Renal pelvis (tissue), 1 donor: ENCODE measurements at regions not wholly inside any gene's neighbourhood (a gene's known extent, or its start where the extent isn't known, plus 50 kb on each side); places are given as distances from the start of the nearest gene placed in this dataset.
"Not testable (repeated sequence)": the region's sequence is repeated elsewhere in the genome, so short reads cannot be mapped to it uniquely, and the experiment has no call there.

Experiments used
- DNase-seq: peaks from one replicate; pipeline ENCODE4 v3.0.0-alpha.2; 2013

- no peak for DNase-seq
Measured at GRCh38 chr13:53101883-53102282, 73.3 kb downstream of the OLFM4 start.

DNA sequence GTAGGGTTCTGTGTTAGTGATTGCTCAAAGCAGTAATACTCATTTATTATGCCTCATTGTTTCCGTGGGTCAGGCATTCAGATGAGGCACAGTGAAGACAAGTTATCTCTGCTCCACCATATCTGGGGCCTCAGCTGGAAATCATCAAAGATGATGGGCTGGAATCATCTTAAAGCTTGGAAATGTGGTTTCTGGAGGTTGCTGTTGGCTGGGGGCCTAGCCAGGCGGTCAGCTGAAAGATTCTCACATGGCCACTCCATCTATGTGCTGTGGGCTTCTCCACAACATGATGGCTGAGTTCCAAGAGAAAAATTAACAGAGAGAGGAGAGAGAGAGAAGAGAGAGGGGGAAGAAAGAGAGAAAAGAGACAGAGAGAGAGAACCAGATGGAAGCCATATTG, 75.5 kb downstream of the OLFM4 start:
- no peak for DNase-seq

DNA sequence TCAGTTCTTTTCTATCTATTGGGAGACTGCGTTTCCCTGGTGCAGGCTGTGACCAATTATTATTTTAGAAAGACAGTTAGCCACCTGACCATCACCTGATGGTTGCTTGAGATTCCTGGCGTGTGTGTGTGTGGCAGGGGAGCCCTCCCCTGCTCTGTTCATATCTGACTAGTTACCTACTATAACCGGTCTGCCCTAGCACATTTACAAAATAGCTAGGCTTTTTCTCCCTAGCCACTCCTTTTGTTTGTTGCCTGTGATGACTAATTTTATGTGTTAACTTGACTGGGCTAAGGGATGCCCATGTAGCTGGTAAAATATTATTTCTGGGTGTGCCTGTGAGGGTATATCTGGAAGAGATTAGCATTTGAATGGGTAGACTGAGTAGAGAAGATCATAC, 76.9 kb downstream of the OLFM4 start:
- no peak for DNase-seq

DNA sequence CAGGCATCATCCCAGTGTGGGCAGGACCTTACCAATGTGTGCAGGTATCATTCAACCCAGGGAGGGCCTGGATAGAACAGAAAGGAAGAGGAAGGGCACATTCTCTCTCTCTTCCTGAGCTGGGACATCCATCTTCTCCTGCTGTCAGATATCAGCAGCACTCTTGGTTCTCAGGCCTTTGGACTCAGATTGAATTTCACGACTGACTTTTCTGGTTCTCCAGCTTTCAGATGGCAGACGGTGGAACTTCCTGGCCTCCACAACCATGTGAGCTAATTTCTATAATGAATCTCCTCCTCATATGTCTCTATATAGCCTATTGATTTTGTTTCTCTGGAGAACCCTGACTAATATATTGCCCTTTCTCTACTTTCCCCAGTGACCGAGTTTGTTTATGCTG, 77.3 kb downstream of the OLFM4 start:
- DNase-seq, result no peak

DNA sequence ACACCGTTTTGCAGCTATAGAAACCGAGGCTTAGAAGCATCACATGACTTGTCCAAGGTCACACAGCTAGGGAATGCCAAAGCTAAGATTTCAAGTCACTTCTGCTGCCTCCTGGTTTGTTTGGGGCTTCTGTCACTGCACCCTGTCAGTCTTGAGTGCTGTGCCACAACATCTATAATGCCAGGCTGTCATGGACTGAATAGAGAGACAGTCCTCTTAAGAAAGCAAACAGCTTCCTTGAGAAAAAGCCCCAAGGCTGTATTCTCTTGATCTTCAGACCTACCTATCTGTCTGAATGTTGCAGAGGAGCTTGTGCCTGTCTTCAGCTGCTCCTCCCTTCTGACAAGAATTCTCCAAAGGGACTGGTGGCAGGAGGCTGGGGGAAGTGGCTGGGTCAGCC, 81.6 kb downstream of the OLFM4 start:
- no peak for DNase-seq

GRCh38 chr13:53110614-53111013, 82.0 kb downstream of the OLFM4 start:
- no peak for DNase-seq

GRCh38 chr13:53112522-53112921, 83.9 kb downstream of the OLFM4 start:
- no peak for DNase-seq

- not testable (repeated sequence) for DNase-seq
Measured at GRCh38 chr13:53117048-53117447, 88.4 kb downstream of the OLFM4 start.

- DNase-seq, result no peak
Measured at GRCh38 chr13:53121131-53121773, 92.6 kb downstream of the OLFM4 start.

- no peak for DNase-seq
Measured at GRCh38 chr13:53121919-53122318, 93.3 kb downstream of the OLFM4 start.

- no peak for DNase-seq
Measured at GRCh38 chr13:53123536-53123935, 94.9 kb downstream of the OLFM4 start.

DNA sequence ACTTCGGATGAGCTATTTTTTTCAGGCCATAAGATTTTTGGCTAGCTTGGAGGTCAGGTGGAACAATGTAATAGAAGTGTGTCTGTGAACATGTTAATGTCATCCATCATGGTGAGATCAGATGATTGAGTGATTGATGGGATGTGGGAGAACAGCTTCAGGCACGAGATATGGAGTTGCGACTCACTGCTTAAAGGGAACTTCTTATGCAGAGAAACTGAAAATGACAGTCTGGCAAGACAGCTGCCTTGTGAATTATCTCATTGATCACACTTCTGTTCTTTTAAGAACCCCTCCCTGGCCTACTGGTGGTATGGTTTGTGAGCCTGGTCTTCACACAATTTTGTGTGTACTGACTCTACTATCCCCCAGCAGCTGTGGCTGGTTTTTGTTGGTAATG, 96.0 kb downstream of the OLFM4 start:
- DNase-seq, result no peak

- DNase-seq, result peak; percentile 9
Measured at GRCh38 chr13:53126841-53127245, 98.2 kb downstream of the OLFM4 start.

- no peak for DNase-seq
Measured at GRCh38 chr13:53127373-53127772, 98.8 kb downstream of the OLFM4 start.

DNA sequence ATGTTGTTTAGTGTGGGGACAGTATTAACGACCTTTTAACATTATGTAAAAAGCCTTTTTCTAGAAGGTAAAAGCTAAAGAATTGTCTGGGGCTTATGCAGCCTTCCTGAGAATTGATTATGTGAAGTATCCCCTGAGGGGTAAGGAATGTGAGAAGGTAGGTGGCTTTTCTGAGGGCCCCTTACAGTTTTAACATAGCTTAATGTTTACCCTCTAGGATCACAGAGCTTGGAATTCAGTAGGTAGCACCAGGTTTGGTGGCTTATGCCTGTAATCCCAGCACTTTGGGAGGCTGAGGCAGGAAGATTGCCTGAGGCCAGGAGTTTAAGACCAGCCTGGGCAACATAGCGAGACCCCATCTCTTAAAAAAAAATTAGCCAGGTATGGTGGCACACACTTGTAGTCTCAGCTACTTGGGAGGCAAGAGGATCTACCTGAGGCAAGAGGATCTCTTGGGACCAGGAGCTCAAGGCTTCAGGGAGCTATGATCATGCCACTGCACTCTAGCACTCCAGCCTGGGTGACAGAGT, 101.3 kb downstream of the OLFM4 start:
- no peak for DNase-seq

- no peak for DNase-seq
Measured at GRCh38 chr13:53131361-53131760, 102.7 kb downstream of the OLFM4 start.

GRCh38 chr13:53135301-53135700, 106.7 kb downstream of the OLFM4 start:
- DNase-seq, result no peak

GRCh38 chr13:53136554-53137215, 108.1 kb downstream of the OLFM4 start:
- no peak for DNase-seq

DNA sequence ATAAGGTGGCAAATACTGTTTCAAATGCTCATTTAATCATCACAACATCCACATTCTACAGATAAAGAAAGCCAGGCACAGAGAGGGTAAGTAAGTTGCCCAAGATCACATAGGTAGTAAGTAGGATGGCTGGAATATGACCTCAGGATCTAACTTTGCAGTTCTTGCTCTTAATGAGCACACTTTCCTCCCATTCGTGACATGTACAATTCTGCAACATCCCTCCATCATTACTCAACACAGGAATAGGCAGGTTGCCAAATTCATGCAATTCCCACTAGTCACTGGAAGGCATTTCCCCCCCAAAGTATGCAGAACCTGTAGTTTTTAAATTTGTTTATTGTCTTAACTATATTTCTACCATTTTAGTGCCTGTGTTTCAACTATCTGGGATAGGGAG, 109.2 kb downstream of the OLFM4 start:
- DNase-seq, result no peak

- DNase-seq, result no peak
Measured at GRCh38 chr13:53138376-53139036, 109.9 kb downstream of the OLFM4 start.

- no peak for DNase-seq
Measured at GRCh38 chr13:53141336-53141735, 112.7 kb downstream of the OLFM4 start.

DNA sequence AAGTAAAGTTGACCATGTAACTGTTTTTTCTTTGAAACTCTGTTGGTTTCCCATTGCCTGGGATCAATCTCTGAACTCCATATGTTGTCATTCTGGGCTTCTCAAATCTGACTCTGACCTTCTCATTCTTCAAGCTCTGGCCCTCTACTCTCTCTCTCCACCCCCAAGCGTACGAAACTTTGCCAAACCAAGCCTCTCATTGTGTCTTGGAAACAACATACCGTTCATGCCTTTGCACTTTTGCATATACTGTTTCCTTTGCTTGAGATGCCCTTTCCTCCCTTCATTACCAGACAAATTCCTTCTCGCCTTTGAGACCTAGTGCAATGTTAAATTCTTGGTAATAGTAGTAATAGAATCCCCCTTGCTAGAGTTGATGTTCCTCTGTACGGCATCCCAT, 113.7 kb downstream of the OLFM4 start:
- no peak for DNase-seq

GRCh38 chr13:53143757-53144339, 115.2 kb downstream of the OLFM4 start:
- DNase-seq, result no peak
